ENCODE measurements at regions not wholly inside any gene's neighbourhood (a gene's known extent, or its start where the extent isn't known, plus 50 kb on each side); places are given as distances from the start of the nearest gene placed in this dataset.

- TF ChIP-seq CTCF (IDR thresholded peaks at IDR 0.05) (no peak), POLR2A (IDR thresholded peaks at IDR 0.05) (no peak), EP300 (IDR thresholded peaks at IDR 0.05) (no peak)
These were observed 464.3 kb downstream of the TMA16 start for GRCh38 chr4:163958751-163959150.

All from stomach (tissue), 4 donors.